Gastroesophageal sphincter (tissue), 3 donors: ENCODE measurements at regions not wholly inside any gene's neighbourhood (a gene's known extent, or its start where the extent isn't known, plus 50 kb on each side); places are given as distances from the start of the nearest gene placed in this dataset.

Source experiments
- POLR2A ChIP-seq, 2 donors: fragments of 450-650 bp; IDR thresholded peaks; one replicate each; pipeline ENCODE4 v1.6.1; 2017; ENCODE audit warnings: antibody characterized with exemption in 2 of 2, mild to moderate bottlenecking in 2 of 2, moderate library complexity in 1 of 2
- POLR2AphosphoS5 ChIP-seq: sonication (generic); formaldehyde crosslinking; IDR thresholded peaks from one replicate; pipeline ENCODE4 v1.6.1; 2017; ENCODE audit warnings: antibody characterized with exemption
- TF ChIP-seq, protein P1 (sequence below), 4 experiments: fragments of 200-600 bp in 2 of 4; fragments of 450-650 bp in 2 of 4; sonication (generic) in 1 of 4; IDR thresholded peaks; one replicate each; pipeline ENCODE4 v1.5.1; 2017 to 2019; ENCODE audit warnings: antibody characterized with exemption in 4 of 4, mild to moderate bottlenecking in 2 of 4, moderate library complexity in 2 of 4

DNA sequence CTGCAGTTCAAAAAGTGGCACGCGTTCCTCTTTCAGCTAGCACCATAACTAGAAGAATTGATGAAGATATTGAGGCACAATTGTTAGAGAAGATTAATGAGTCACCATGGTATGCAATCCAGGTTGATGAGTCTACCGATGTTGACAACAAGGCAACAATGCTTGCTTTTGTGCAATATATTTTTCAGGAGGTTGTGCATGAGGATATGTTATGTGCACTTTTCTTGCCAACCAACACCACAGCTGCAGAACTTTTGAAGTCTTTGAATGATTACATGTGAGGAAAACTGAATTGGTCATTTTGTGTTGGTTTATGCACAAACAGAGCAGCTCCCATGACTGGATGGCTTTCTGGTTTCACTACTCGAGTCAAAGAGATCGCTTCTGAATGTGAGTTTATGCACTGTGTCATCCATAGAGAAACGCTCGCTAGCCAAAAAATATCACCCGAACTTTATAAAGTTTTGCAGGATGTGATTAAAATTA is 129.3 kb upstream of the SLC24A3 start:
- TF ChIP-seq POLR2A (IDR thresholded peaks at IDR 0.05) (no peak), POLR2AphosphoS5 (no peak)
- TF ChIP-seq, protein P1, sequence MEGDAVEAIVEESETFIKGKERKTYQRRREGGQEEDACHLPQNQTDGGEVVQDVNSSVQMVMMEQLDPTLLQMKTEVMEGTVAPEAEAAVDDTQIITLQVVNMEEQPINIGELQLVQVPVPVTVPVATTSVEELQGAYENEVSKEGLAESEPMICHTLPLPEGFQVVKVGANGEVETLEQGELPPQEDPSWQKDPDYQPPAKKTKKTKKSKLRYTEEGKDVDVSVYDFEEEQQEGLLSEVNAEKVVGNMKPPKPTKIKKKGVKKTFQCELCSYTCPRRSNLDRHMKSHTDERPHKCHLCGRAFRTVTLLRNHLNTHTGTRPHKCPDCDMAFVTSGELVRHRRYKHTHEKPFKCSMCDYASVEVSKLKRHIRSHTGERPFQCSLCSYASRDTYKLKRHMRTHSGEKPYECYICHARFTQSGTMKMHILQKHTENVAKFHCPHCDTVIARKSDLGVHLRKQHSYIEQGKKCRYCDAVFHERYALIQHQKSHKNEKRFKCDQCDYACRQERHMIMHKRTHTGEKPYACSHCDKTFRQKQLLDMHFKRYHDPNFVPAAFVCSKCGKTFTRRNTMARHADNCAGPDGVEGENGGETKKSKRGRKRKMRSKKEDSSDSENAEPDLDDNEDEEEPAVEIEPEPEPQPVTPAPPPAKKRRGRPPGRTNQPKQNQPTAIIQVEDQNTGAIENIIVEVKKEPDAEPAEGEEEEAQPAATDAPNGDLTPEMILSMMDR (IDR thresholded peaks at IDR 0.05) = no peak
